ENCODE measurements at regions not wholly inside any gene's neighbourhood (a gene's known extent, or its start where the extent isn't known, plus 50 kb on each side); places are given as distances from the start of the nearest gene placed in this dataset.

DNA sequence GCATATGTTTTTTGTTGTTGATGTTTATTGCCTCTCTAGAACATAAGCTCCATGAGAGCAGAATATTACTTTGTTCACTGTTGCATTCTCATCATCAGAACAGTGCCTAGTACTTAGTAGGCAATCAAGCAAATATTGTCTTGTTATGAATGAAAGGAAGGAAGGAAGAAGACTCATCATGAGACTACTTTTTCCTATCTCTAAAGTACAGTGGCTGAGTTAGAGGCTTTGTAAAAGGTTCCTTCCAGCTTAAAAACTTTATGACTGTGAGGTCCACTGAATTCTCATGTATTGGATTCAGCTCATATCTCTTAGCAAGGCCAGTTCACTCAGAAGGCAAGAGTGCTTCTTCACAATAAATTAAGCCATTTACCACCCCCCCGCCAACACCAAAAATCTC lies 171.8 kb upstream of the NR3C1 start:
- H3K4me3 ChIP-seq: no peak overlapping the region
- intact Hi-C loops (cut with DNase I): no loop called here
- no peaks in the 10 kb centered on the region for H3K27me3 ChIP-seq
- H3K4me1 ChIP-seq: peaks cover 0 to 25% (median 10%) of the 10 kb centered on the region in 12 donors
- WGBS, 4 donors: 89 to 100% (median 100%) methylated on average over 1 of the region's 1 CpG
- peaks cover 0 to 4% (median 0%) of the 10 kb centered on the region in 12 donors for H3K9me3 ChIP-seq
- no peak overlapping the region for H3K27ac ChIP-seq
- DNase-seq: no peak
- ATAC-seq: no peak
- TF ChIP-seq POLR2A (IDR thresholded peaks at IDR 0.05): no peak
- TF ChIP-seq, protein P1, sequence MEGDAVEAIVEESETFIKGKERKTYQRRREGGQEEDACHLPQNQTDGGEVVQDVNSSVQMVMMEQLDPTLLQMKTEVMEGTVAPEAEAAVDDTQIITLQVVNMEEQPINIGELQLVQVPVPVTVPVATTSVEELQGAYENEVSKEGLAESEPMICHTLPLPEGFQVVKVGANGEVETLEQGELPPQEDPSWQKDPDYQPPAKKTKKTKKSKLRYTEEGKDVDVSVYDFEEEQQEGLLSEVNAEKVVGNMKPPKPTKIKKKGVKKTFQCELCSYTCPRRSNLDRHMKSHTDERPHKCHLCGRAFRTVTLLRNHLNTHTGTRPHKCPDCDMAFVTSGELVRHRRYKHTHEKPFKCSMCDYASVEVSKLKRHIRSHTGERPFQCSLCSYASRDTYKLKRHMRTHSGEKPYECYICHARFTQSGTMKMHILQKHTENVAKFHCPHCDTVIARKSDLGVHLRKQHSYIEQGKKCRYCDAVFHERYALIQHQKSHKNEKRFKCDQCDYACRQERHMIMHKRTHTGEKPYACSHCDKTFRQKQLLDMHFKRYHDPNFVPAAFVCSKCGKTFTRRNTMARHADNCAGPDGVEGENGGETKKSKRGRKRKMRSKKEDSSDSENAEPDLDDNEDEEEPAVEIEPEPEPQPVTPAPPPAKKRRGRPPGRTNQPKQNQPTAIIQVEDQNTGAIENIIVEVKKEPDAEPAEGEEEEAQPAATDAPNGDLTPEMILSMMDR (IDR thresholded peaks at IDR 0.05): no peak
- H3K36me3 ChIP-seq: no peaks in the 10 kb centered on the region

DNA sequence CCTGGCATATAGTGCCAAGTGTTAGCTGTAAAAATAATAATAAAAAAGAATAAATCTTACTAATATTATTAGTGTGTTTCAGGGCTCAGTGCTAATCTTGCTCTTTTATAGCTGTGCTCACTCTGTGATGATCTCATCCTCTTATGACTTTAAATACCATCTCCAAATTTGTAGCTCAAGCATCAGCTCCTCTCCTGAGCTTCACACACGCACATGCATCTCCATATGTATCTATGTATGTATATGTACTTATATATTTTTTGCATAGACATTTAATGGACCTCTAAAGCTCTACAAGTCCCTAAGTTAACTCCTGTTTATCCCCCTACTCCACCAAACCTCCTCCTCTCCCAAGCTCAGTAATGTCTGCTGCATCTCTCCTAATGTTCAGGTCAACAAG lies 170.8 kb upstream of the NR3C1 start:
- no peak for ATAC-seq
- DNase-seq: no peak
- Histone ChIP-seq H3K27ac (no peak overlapping the region), H3K9me3 (no peaks in the 10 kb centered on the region), H3K4me3 (no peak overlapping the region), H3K27me3 (no peaks in the 10 kb centered on the region), H3K36me3 (no peaks in the 10 kb centered on the region), H3K4me1 (peaks cover 0 to 25% (median 10%) of the 10 kb centered on the region in 12 donors)
- intact Hi-C loops (cut with DNase I): no loop called here
- TF ChIP-seq POLR2A (IDR thresholded peaks at IDR 0.05): no peak
- TF ChIP-seq, protein P1 (IDR thresholded peaks at IDR 0.05): no peak
- 76 to 94% (median 92%) methylated on average over 1 of the region's 1 CpG for WGBS, 4 donors

- ATAC-seq: peak in 3 of 4 donors; percentile 48 to 53 (median 49)
- intact Hi-C loops (cut with DNase I): no loop called here
- peaks cover 0 to 25% (median 10%) of the 10 kb centered on the region in 12 donors for H3K4me1 ChIP-seq
- H3K4me3 ChIP-seq: no peak overlapping the region
- TF ChIP-seq, protein P1 (IDR thresholded peaks at IDR 0.05): no peak
- no peak for TF ChIP-seq POLR2A (IDR thresholded peaks at IDR 0.05)
- no peaks in the 10 kb centered on the region for H3K27me3 ChIP-seq
- H3K9me3 ChIP-seq: no peaks in the 10 kb centered on the region
- no peak for DNase-seq
- 81 to 88% (median 85%) methylated on average over 3 of the region's 3 CpGs for WGBS, 4 donors
- H3K36me3 ChIP-seq: no peaks in the 10 kb centered on the region
- peak overlapping the region in 1 of 12 donors; percentile 56 for H3K27ac ChIP-seq
Measured at GRCh38 chr5:143573568-143574170, 170.2 kb upstream of the NR3C1 start.

- no peaks in the 10 kb centered on the region for H3K27me3 ChIP-seq
- ATAC-seq (no peak), DNase-seq (no peak)
- H3K4me3 ChIP-seq: no peak overlapping the region
- intact Hi-C loops (cut with DNase I): no loop called here
- no peak for TF ChIP-seq POLR2A (IDR thresholded peaks at IDR 0.05)
- TF ChIP-seq, protein P1 (IDR thresholded peaks at IDR 0.05): no peak
- peaks cover 0 to 25% (median 10%) of the 10 kb centered on the region in 12 donors for H3K4me1 ChIP-seq
- WGBS, 4 donors: 77 to 91% (median 91%) methylated on average over 5 of the region's 5 CpGs
- no peak overlapping the region for H3K27ac ChIP-seq
- H3K36me3 ChIP-seq: no peaks in the 10 kb centered on the region
- H3K9me3 ChIP-seq: no peaks in the 10 kb centered on the region
Measured at GRCh38 chr5:143572671-143573070, 169.2 kb upstream of the NR3C1 start.

All from heart left ventricle (tissue), 16 donors.